GM12878 (cell line): ENCODE measurements at regions not wholly inside any gene's neighbourhood (a gene's known extent, or its start where the extent isn't known, plus 50 kb on each side); places are given as distances from the start of the nearest gene placed in this dataset.

Source experiments
- ASH2L ChIP-seq: fragments of 300-600, 200-600 bp; sonication (generic); IDR thresholded peaks from 2 replicates; pipeline ENCODE4 v1.6.1; 2017; ENCODE audit warnings: low read depth, mild to moderate bottlenecking, borderline replicate concordance
- CBX5 ChIP-seq: sonication (generic); IDR thresholded peaks from 2 replicates; pipeline ENCODE4 v1.6.1; 2016; ENCODE audit warnings: low read depth, moderate library complexity, mild to moderate bottlenecking, inconsistent platforms
- E4F1 ChIP-seq: fragments of 450-650 bp; IDR thresholded peaks from 2 replicates; pipeline ENCODE4 v1.6.1; 2018; ENCODE audit warnings: borderline replicate concordance, mild to moderate bottlenecking; ENCODE audit not compliant: partially characterized antibody
- EGR1 ChIP-seq, 2 experiments: IDR thresholded peaks; 1 replicate in 1 of 2; 2 replicates in 1 of 2; pipeline ENCODE4 v1.6.1; 2011 to 2012; ENCODE audit warnings: low read depth in 2 of 2, low read length in 2 of 2, borderline replicate concordance in 1 of 2, mild to moderate bottlenecking in 1 of 2, moderate library complexity in 1 of 2
- GATAD2B ChIP-seq: fragments of 450-650 bp; conservative IDR thresholded peaks from 2 replicates; pipeline ENCODE4 v1.6.1; 2017; ENCODE audit warnings: low read depth, mild to moderate bottlenecking, moderate library complexity
- HCFC1 ChIP-seq: fragments of 150-350 bp; IDR thresholded peaks from 2 replicates; pipeline ENCODE4 v1.6.1; 2014; ENCODE audit warnings: low read length
- HDGF ChIP-seq: fragments of 450-650 bp; IDR thresholded peaks from 2 replicates; pipeline ENCODE4 v1.6.1; 2016; ENCODE audit warnings: antibody characterized with exemption
- KAT2A ChIP-seq: conservative IDR thresholded peaks from 2 replicates; pipeline ENCODE4 v1.6.1; 2011; ENCODE audit warnings: low read depth, low read length; ENCODE audit not compliant: control insufficient read depth
- KLF5 ChIP-seq: fragments of 450-650 bp; IDR thresholded peaks from 2 replicates; pipeline ENCODE4 v1.6.1; 2014; ENCODE audit warnings: mild to moderate bottlenecking; ENCODE audit not compliant: partially characterized antibody
- MEF2B ChIP-seq: fragments of 450-650 bp; IDR thresholded peaks from 2 replicates; pipeline ENCODE4 v1.6.1; 2018; ENCODE audit warnings: mild to moderate bottlenecking, moderate library complexity; ENCODE audit not compliant: partially characterized antibody, poor library complexity, severe bottlenecking
- MTA3 ChIP-seq: IDR thresholded peaks from 2 replicates; pipeline ENCODE4 v1.6.1; 2012; ENCODE audit warnings: low read length, inconsistent platforms, borderline replicate concordance
- NR2C1 ChIP-seq: fragments of 450-650 bp; IDR thresholded peaks from 2 replicates; pipeline ENCODE4 v1.6.1; 2017; ENCODE audit warnings: antibody characterized with exemption, mild to moderate bottlenecking, moderate library complexity
- PAX8 ChIP-seq: fragments of 450-650 bp; IDR thresholded peaks from 2 replicates; pipeline ENCODE4 v1.6.1; 2017; ENCODE audit warnings: mild to moderate bottlenecking, moderate library complexity
- PML ChIP-seq: IDR thresholded peaks from 2 replicates; pipeline ENCODE4 v1.6.1; 2012; ENCODE audit warnings: low read length, inconsistent platforms
- POLR2AphosphoS5 ChIP-seq: IDR thresholded peaks from 2 replicates; pipeline ENCODE4 v1.6.1; 2011; ENCODE audit warnings: mild to moderate bottlenecking, low read length, inconsistent platforms
- SREBF1 ChIP-seq: IDR thresholded peaks from 2 replicates; pipeline ENCODE4 v1.6.1; 2012; ENCODE audit warnings: mild to moderate bottlenecking, low read length
- TBL1XR1 ChIP-seq: IDR thresholded peaks from 2 replicates; pipeline ENCODE4 v1.6.1; 2012; ENCODE audit warnings: low read depth, low read length, improper control_type of control experiment
- TCF3 ChIP-seq: IDR thresholded peaks from 2 replicates; pipeline ENCODE4 v1.6.1; 2012; ENCODE audit warnings: low read depth, mild to moderate bottlenecking, low read length, borderline replicate concordance; ENCODE audit not compliant: insufficient read depth
- ZNF217 ChIP-seq: fragments of 450-650 bp; IDR thresholded peaks from 2 replicates; pipeline ENCODE4 v1.6.1; 2017; ENCODE audit warnings: antibody characterized with exemption, mild to moderate bottlenecking
- ZNF24 ChIP-seq: fragments of 450-650 bp; IDR thresholded peaks from 2 replicates; pipeline ENCODE4 v1.6.1; 2017; ENCODE audit warnings: antibody characterized with exemption, mild to moderate bottlenecking
- TF ChIP-seq, protein P1 (sequence below), 3 experiments: IDR thresholded peaks in 2 of 3; conservative IDR thresholded peaks in 1 of 3; 2 replicates each; pipeline ENCODE4 v1.5.1; 2011; ENCODE audit warnings: low read depth in 3 of 3, low read length in 3 of 3, mild to moderate bottlenecking in 3 of 3, control low read depth in 2 of 3, moderate library complexity in 2 of 3, inconsistent platforms in 1 of 3, mixed read lengths in 1 of 3; ENCODE audit not compliant: control insufficient read depth in 2 of 3, insufficient read depth in 1 of 3; ENCODE audit errors: extremely low read depth in 1 of 3
- TF ChIP-seq, protein P2 (sequence below): fragments of 450-650 bp; IDR thresholded peaks from 2 replicates; pipeline ENCODE4 v1.6.1; 2017; ENCODE audit warnings: mild to moderate bottlenecking
- TF ChIP-seq, protein P3 (sequence below): fragments of 450-650 bp; IDR thresholded peaks from 2 replicates; pipeline ENCODE4 v1.6.1; 2016; ENCODE audit warnings: mild to moderate bottlenecking

- no peak for TF ChIP-seq E4F1
- TF ChIP-seq, protein P1, sequence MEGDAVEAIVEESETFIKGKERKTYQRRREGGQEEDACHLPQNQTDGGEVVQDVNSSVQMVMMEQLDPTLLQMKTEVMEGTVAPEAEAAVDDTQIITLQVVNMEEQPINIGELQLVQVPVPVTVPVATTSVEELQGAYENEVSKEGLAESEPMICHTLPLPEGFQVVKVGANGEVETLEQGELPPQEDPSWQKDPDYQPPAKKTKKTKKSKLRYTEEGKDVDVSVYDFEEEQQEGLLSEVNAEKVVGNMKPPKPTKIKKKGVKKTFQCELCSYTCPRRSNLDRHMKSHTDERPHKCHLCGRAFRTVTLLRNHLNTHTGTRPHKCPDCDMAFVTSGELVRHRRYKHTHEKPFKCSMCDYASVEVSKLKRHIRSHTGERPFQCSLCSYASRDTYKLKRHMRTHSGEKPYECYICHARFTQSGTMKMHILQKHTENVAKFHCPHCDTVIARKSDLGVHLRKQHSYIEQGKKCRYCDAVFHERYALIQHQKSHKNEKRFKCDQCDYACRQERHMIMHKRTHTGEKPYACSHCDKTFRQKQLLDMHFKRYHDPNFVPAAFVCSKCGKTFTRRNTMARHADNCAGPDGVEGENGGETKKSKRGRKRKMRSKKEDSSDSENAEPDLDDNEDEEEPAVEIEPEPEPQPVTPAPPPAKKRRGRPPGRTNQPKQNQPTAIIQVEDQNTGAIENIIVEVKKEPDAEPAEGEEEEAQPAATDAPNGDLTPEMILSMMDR (IDR thresholded peaks at IDR 0.05 in 2 of 3, conservative IDR thresholded peaks at IDR 0.05 in 1 of 3; ENCODE audit: control insufficient read depth in 2 of 3, extremely low read depth in 1 of 3, insufficient read depth in 1 of 3, low read depth in 3 of 3, low read length in 3 of 3): no peak
- no peak for TF ChIP-seq PAX8
- no peak for TF ChIP-seq HCFC1
- peak; percentile 81 for TF ChIP-seq MEF2B
- peak; percentile 53; the same call in 1 of the 2 replicates for TF ChIP-seq PML
- peak; percentile 71 for TF ChIP-seq CBX5
- no peak; the same call in 1 of the 2 replicates for TF ChIP-seq ZNF217
- peak; percentile 87 for TF ChIP-seq TBL1XR1
- TF ChIP-seq NR2C1: no peak
- TF ChIP-seq, protein P2, sequence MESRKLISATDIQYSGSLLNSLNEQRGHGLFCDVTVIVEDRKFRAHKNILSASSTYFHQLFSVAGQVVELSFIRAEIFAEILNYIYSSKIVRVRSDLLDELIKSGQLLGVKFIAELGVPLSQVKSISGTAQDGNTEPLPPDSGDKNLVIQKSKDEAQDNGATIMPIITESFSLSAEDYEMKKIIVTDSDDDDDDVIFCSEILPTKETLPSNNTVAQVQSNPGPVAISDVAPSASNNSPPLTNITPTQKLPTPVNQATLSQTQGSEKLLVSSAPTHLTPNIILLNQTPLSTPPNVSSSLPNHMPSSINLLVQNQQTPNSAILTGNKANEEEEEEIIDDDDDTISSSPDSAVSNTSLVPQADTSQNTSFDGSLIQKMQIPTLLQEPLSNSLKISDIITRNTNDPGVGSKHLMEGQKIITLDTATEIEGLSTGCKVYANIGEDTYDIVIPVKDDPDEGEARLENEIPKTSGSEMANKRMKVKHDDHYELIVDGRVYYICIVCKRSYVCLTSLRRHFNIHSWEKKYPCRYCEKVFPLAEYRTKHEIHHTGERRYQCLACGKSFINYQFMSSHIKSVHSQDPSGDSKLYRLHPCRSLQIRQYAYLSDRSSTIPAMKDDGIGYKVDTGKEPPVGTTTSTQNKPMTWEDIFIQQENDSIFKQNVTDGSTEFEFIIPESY: no peak
- TF ChIP-seq HDGF: no peak
- TF ChIP-seq KLF5: no peak
- TF ChIP-seq ZNF24: peak; percentile 25; the same call in 1 of the 2 replicates
- peak; percentile 49 for TF ChIP-seq MTA3
- TF ChIP-seq, protein P3, sequence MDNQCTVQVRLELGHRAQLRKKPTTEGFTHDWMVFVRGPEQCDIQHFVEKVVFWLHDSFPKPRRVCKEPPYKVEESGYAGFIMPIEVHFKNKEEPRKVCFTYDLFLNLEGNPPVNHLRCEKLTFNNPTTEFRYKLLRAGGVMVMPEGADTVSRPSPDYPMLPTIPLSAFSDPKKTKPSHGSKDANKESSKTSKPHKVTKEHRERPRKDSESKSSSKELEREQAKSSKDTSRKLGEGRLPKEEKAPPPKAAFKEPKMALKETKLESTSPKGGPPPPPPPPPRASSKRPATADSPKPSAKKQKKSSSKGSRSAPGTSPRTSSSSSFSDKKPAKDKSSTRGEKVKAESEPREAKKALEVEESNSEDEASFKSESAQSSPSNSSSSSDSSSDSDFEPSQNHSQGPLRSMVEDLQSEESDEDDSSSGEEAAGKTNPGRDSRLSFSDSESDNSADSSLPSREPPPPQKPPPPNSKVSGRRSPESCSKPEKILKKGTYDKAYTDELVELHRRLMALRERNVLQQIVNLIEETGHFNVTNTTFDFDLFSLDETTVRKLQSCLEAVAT: 0 out of 2 replicates have a peak, but pooled peaks have one; percentile 48
- no peak for TF ChIP-seq ASH2L
- no peak for TF ChIP-seq TCF3
- TF ChIP-seq GATAD2B: peak; percentile 85
- no peak for TF ChIP-seq SREBF1
- no peak for TF ChIP-seq EGR1 (IDR thresholded peaks at IDR 0.05; ENCODE audit: borderline replicate concordance in 1 of 2, low read depth in 2 of 2, low read length in 2 of 2)
- no peak for TF ChIP-seq POLR2AphosphoS5
- TF ChIP-seq KAT2A: no peak
Observed at GRCh38 chr6:148677594-148678476, 69.0 kb upstream of the UST start (continued).
